ENCODE measurements at regions not wholly inside any gene's neighbourhood (a gene's known extent, or its start where the extent isn't known, plus 50 kb on each side); places are given as distances from the start of the nearest gene placed in this dataset.

- TF ChIP-seq, protein P1, sequence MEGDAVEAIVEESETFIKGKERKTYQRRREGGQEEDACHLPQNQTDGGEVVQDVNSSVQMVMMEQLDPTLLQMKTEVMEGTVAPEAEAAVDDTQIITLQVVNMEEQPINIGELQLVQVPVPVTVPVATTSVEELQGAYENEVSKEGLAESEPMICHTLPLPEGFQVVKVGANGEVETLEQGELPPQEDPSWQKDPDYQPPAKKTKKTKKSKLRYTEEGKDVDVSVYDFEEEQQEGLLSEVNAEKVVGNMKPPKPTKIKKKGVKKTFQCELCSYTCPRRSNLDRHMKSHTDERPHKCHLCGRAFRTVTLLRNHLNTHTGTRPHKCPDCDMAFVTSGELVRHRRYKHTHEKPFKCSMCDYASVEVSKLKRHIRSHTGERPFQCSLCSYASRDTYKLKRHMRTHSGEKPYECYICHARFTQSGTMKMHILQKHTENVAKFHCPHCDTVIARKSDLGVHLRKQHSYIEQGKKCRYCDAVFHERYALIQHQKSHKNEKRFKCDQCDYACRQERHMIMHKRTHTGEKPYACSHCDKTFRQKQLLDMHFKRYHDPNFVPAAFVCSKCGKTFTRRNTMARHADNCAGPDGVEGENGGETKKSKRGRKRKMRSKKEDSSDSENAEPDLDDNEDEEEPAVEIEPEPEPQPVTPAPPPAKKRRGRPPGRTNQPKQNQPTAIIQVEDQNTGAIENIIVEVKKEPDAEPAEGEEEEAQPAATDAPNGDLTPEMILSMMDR (IDR thresholded peaks at IDR 0.05), result no peak
- no peak for TF ChIP-seq POLR2AphosphoS5 (IDR thresholded peaks at IDR 0.05)
- no peak for TF ChIP-seq POLR2A (IDR thresholded peaks at IDR 0.05)
These were observed 63.4 kb upstream of the NAV3 start for GRCh38 chr12:77767335-77767734.
